Endothelial cell of umbilical vein (primary cell): ENCODE measurements at regions not wholly inside any gene's neighbourhood (a gene's known extent, or its start where the extent isn't known, plus 50 kb on each side); places are given as distances from the start of the nearest gene placed in this dataset.

Experiments used
- EZH2 ChIP-seq: IDR thresholded peaks from 2 replicates; pipeline ENCODE4 v1.6.1; 2012; ENCODE audit warnings: borderline replicate concordance, low read depth, mild to moderate bottlenecking, moderate library complexity, low read length, inconsistent platforms; ENCODE audit not compliant: severe bottlenecking
- FOS ChIP-seq: IDR thresholded peaks from 2 replicates; pipeline ENCODE4 v1.6.1; 2011; ENCODE audit warnings: mild to moderate bottlenecking, low read length, moderate library complexity, borderline replicate concordance; ENCODE audit not compliant: insufficient read depth
- GATA2 ChIP-seq: IDR thresholded peaks from 2 replicates; pipeline ENCODE4 v1.7.0; 2011; ENCODE audit warnings: low read depth, mild to moderate bottlenecking, moderate library complexity, mixed read lengths, low read length; ENCODE audit not compliant: insufficient read length, insufficient read depth
- MYC ChIP-seq: IDR thresholded peaks from one replicate; pipeline ENCODE4 v1.6.1; 2011; ENCODE audit warnings: mild to moderate bottlenecking, low read depth, low read length
- TF ChIP-seq, protein P1 (sequence below), 2 donors: IDR thresholded peaks; 1 replicate in 1 of 2; 2 replicates in 1 of 2; pipeline ENCODE4 v1.5.1; 2011; ENCODE audit warnings: low read length in 2 of 2, mild to moderate bottlenecking in 2 of 2, moderate library complexity in 2 of 2, control low read depth in 1 of 2, inconsistent platforms in 1 of 2, low read depth in 1 of 2; ENCODE audit not compliant: insufficient read depth in 1 of 2; ENCODE audit errors: extremely low read depth in 1 of 2
- TF ChIP-seq, protein P2 (sequence below): IDR thresholded peaks from 2 replicates; pipeline ENCODE4 v1.6.1; 2011; ENCODE audit not compliant: insufficient read depth, insufficient read length

DNA sequence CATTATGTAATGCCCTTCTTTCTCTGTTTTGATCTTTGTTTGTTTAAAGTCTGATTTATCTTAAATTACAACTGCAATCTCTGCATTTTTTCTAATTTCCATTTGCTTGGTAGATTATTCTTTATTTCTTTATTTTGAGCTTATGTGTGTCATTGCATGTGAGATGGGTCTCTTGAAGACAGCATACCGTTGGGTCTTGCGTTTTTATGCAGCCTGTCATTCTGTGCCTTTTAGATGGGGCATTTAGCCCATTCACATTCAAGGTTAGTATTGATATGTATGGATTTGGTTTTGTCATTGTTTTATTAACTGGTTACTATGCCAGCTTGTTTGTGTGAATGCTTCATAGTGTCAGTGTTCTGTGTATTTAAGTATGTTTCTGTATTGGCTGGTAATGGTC, 84.9 kb upstream of the HMGCLL1 start:
- TF ChIP-seq, protein P1, sequence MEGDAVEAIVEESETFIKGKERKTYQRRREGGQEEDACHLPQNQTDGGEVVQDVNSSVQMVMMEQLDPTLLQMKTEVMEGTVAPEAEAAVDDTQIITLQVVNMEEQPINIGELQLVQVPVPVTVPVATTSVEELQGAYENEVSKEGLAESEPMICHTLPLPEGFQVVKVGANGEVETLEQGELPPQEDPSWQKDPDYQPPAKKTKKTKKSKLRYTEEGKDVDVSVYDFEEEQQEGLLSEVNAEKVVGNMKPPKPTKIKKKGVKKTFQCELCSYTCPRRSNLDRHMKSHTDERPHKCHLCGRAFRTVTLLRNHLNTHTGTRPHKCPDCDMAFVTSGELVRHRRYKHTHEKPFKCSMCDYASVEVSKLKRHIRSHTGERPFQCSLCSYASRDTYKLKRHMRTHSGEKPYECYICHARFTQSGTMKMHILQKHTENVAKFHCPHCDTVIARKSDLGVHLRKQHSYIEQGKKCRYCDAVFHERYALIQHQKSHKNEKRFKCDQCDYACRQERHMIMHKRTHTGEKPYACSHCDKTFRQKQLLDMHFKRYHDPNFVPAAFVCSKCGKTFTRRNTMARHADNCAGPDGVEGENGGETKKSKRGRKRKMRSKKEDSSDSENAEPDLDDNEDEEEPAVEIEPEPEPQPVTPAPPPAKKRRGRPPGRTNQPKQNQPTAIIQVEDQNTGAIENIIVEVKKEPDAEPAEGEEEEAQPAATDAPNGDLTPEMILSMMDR (IDR thresholded peaks at IDR 0.05; ENCODE audit: extremely low read depth in 1 of 2, insufficient read depth in 1 of 2, low read depth in 1 of 2, low read length in 2 of 2): no peak
- TF ChIP-seq EZH2 (no peak), FOS (no peak), GATA2 (no peak), MYC (no peak)
- TF ChIP-seq, protein P2, sequence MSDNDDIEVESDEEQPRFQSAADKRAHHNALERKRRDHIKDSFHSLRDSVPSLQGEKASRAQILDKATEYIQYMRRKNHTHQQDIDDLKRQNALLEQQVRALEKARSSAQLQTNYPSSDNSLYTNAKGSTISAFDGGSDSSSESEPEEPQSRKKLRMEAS: no peak
